GM19397 (cell line): ENCODE measurements at regions not wholly inside any gene's neighbourhood (a gene's known extent, or its start where the extent isn't known, plus 50 kb on each side); places are given as distances from the start of the nearest gene placed in this dataset.

Source experiments
- ATAC-seq: cut with Tn5 transposase; IDR thresholded peaks from one replicate; pipeline ENCODE4 v1.9.1; 2021; ENCODE audit warnings: mild to moderate bottlenecking, moderate library complexity; ENCODE audit not compliant: unreplicated experiment

- ATAC-seq: no peak
Measured at GRCh38 chr9:20291201-20291600, 331.1 kb downstream of the MLLT3 start.

- ATAC-seq: no peak
Measured at GRCh38 chr9:20290257-20290656, 332.0 kb downstream of the MLLT3 start.

GRCh38 chr9:20289423-20290010 is 332.8 kb downstream of the MLLT3 start:
- ATAC-seq: peak; percentile 38

DNA sequence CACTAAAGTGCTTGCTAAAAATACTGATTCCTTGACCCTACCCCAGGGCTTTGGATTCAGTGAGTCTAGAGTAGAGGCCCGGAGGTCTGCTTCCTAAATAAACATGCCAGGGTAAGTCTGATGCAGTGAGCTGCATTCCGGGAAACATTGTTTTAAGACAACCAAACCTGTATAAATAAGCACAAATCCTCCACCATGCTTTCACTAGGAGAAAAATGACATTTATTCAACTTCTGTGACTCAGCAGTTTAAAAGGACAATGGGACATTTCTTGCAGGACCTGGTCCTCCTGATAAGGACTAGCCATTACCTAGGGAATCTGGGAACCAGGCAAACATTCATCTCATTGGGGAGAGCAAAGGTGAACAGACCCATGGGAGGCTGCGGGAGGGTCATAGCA is 335.3 kb downstream of the MLLT3 start:
- no peak for ATAC-seq

GRCh38 chr9:20286154-20286700 is 336.1 kb downstream of the MLLT3 start:
- ATAC-seq: no peak

DNA sequence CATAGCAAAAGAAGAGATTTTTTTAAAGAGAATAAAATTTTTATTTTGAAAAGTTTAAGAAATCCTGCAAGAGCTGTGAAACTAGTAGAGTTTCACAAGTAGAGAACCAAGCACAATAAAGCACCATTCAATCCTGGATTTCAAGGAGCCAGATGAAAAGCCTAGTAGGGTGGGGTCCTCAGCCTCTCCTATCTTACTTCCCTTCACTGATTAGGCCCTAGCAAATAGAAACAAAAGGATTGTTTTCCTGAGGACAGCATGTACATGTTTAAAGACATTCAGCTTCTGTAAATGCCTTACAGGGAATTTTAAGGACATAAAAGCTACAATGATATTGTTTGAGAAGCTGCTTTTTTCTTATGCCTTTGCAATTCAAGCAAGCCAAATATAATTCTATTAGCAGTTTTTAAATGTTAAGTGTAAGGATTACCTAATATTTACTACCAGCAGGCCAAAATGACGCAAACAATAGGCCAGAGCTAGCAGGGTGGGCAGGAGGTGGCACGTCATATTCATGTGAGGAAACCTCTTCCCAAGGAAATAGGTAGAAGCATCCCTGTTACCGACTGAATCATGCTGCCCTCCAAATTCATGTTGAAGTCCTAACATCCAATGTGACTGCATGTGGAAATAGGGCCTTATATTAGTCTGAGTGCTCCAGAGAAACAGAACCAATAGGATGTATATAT is 337.6 kb downstream of the MLLT3 start:
- no peak for ATAC-seq

GRCh38 chr9:20280330-20280729 is 342.0 kb downstream of the MLLT3 start:
- ATAC-seq: no peak

DNA sequence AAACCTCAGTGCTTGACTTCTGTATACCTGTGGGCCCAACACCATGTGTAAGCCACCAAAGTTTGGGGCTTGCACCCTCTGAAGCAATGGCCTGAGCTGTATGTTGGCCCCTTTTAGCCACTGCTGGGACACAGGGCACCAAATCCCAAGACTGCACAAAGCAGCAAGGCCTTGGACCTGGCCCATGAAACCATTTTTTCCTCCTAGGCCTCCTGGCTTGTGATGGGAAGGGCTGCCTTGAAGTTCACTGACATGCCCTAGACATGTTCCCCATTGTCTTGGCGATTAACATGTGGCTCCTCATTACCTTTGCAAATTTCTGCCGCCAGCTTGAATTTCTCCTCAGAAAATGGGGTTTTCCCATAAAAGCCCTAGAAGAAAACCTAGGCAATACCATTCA is 345.5 kb downstream of the MLLT3 start:
- ATAC-seq: no peak

DNA sequence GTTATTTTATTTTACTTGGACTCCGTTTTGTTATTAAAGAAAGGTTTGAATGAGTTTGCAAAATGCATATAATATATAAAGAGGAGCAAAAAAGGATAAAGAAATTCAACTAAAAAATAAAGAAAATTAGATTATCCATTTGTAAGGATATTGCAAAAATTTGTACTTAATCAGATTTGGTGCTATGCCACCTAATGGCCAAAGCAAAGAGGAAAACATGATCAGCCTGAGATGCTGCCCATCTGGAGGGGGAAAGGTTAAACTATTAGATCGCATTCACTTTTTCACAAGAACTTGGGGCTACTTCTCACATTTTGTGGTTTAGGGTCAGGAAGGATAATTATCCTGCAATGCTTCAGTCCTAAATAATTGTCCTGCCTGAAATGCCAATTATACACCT is 350.6 kb downstream of the MLLT3 start:
- no peak for ATAC-seq

DNA sequence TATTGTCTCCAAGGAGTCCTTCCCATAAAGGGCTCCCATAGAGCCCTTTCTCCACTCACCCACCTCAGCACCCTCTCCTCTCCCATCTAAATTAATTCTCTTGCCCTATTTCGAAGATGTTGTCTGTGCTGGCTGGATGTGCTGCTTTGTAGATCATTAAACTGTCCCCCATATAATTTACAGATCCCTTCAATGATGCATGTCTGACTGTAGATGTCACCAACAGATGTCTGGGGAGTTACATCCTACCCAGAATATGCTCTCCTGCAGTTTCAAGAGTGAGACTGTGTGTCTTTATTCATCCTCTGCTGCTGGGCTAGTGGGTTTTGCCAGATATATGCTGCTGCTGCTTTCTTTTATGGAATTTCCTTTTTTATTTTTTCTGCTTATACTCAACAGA is 351.2 kb downstream of the MLLT3 start:
- ATAC-seq: peak; percentile 74

DNA sequence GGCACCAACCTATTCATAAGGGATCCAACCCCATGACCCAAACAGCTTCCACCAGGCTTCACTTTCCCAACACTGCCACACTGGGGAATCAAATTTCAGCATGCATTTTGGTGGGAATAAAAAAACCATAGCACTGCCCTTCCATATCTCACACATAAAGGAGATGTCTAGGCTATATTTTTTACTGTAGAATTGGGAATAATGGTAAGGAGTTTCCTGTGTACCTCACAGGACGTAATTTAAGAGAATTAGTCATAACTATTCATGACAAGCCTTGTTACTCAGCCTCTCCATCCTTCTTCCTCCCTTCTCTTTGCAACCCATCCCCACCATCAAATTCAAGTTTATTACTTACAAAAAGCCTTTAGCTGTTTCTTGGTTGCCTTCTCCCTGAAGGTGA is 352.1 kb downstream of the MLLT3 start:
- no peak for ATAC-seq

- no peak for ATAC-seq
Measured at GRCh38 chr9:20269620-20270019, 352.7 kb downstream of the MLLT3 start.

- ATAC-seq: no peak
Measured at GRCh38 chr9:20264896-20265295, 357.4 kb downstream of the MLLT3 start.

DNA sequence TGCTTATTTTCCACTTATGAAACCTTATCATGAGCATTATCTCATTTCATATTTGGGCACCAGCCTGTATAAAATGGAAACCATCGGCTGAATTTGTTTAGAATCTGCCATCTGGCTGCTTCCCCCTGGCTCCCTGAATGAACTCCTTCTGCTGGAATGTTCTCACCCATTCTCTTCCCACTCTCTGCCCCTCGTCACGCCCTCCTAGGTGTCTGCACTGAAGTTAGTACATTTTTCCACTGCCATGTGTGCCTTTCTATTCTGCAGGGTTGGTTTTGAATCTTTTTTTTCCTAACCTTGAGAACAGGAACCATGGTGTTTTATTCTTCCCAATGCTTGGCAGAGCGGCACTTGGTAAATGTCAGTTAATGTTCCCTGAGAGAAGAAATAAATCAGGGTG is 359.7 kb downstream of the MLLT3 start:
- ATAC-seq: no peak

DNA sequence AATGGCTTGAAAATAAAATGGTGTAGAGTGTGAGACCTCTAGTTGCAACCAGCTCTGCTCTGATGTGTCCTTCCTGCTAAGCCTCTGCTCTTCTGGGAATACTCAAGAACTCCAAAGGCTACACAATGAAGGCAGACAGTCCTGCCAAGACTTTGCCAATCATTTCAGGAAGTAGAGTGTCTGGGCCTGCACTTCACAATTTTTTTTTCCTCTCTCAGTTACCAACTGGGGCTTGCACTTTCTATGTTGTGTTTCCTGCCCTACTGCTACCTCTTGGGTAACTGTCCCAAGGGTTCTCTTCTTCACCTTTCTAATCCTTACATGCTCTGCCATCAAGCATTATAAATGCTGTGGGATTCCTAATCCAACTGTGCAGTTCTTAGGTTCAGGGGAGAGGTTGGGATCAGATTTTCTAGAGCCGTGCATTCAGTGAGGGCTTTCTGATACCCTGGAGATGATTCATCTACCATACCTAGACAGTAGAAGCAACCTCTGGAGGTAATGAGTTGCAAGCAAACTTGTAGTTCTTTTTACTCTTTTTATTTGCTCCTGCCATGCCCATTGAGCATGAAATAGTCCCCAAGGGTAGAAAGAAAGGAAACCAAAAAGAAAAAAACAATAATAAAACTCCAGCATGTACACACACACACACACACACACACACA is 365.9 kb downstream of the MLLT3 start:
- ATAC-seq: no peak

GRCh38 chr9:20255052-20255451 is 367.2 kb downstream of the MLLT3 start:
- no peak for ATAC-seq

DNA sequence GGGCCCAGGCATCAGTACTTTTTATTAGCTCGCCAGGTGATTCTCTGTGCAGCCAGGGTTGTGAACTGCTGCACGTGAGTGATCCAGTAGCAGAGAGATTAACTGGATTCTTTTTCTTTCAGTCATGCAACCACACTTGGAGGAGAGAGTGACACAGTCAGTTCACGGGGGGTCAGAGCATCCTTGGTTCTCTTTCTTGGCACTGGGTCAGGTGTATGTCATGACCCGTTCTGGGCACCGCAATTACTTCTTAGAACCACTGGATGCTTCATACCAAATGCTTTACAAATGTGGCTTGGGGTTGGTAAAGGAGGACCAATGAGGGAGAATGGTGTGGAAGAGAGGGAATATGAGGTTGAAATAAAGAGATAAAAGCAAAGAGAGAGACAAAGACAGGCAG is 368.7 kb downstream of the MLLT3 start:
- no peak for ATAC-seq

GRCh38 chr9:20252778-20253177 is 369.5 kb downstream of the MLLT3 start:
- ATAC-seq: no peak

DNA sequence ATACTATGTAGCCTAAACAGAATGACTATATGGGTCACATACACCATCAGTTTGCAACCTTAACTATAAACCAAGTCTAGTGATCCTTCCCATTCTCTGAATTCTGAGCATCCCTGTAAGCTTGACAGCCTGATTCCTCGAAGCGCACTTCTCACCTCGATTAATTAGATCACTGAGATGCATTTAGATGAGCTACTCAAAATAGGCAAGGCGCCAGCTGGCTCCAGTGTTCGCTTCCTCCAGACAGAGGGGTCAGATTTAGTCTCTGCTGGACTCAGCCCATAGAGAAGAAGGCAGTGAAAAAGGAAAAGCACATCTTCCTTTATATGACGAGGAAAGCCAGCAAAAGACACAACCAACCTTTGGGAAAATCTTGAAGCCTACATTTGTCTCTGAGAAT is 371.5 kb downstream of the MLLT3 start:
- no peak for ATAC-seq

GRCh38 chr9:20244271-20244670 is 378.0 kb downstream of the MLLT3 start:
- ATAC-seq: no peak

DNA sequence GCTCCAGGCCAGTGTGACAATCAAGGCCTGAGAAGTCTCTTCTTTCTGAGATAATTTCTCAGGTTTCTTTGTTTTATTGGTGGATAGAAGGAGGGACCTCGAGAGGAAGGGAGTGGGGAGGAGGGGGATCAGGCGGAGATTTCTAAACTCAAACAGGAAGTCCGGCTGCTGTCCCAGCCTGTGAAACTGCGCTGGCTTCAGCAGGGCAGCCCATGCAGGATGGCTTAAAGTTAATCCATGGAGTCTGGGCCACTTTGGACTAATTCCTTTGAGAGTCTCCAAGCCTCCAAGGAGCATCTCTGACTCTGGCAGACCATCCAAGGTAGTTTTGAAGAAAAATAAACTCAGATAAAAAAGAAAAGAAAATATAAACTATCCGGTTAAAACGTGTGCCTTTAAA is 378.5 kb downstream of the MLLT3 start:
- ATAC-seq: no peak

DNA sequence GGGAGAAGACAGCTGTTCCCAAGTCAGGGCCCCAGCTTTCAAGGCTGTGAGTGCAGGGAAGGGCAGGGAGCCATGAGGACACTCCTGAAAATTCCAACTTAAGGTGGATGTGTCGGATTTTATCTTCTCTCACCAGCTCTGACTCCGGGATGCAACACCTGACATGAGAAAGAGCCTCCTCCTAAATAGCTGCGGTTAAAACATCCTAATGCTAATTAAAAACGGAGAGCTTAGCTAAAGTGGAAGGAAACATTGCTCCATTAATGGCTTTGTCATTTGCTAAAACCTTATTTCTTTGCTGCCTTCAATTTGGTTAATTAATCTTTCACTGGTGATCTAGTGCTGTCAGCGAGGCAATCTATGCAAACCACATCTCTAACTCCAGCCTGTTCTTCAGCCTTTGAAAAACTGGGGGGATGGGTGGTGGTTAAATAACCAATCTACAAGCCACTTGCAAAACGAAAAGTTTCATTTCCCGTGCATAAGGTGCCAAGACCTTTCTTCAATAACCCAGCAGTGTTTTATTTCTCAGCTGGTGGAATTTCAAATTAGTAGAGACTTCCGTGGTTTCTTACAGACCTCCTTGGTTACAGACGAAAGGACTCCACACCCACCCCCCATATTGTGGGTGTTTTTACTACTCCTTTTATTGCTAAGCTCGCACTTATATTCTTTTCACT is 379.6 kb downstream of the MLLT3 start:
- ATAC-seq: peak; percentile 85
